ENCODE measurements at regions not wholly inside any gene's neighbourhood (a gene's known extent, or its start where the extent isn't known, plus 50 kb on each side); places are given as distances from the start of the nearest gene placed in this dataset.

DNA sequence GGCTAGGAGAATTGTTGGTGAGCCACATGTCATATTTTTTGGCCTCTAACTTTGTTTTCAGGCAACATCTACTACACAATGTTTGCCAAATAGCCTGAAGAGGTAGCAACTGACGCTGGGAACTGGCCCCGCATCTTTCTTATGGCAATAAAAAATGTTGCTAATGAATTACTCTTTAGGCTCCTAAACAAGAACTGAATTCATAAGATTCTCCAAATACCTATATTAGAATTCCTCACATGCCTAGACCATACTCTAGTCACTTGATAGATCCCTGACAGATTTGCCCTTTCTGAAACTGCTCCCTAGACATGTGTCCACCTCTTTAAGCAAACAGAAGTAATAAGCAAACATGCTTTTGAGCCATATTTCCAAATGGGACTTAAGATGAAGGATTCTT lies 209.0 kb upstream of the ATXN7L3B start:
- H3K27ac Mint-ChIP-seq (ENCODE audit: unreplicated experiment): no peak overlapping the region
- no peaks in the 10 kb centered on the region for H3K4me1 Mint-ChIP-seq (ENCODE audit: unreplicated experiment)
- H3K27me3 Mint-ChIP-seq (ENCODE audit: unreplicated experiment): no peaks in the 10 kb centered on the region
- H3K9me3 Mint-ChIP-seq (ENCODE audit: unreplicated experiment): no peaks in the 10 kb centered on the region
- H3K4me3 Mint-ChIP-seq (ENCODE audit: unreplicated experiment): no peak overlapping the region
- DNase-seq (ENCODE audit: extremely low spot score, unreplicated experiment): no peak
- TF ChIP-seq, protein P1, sequence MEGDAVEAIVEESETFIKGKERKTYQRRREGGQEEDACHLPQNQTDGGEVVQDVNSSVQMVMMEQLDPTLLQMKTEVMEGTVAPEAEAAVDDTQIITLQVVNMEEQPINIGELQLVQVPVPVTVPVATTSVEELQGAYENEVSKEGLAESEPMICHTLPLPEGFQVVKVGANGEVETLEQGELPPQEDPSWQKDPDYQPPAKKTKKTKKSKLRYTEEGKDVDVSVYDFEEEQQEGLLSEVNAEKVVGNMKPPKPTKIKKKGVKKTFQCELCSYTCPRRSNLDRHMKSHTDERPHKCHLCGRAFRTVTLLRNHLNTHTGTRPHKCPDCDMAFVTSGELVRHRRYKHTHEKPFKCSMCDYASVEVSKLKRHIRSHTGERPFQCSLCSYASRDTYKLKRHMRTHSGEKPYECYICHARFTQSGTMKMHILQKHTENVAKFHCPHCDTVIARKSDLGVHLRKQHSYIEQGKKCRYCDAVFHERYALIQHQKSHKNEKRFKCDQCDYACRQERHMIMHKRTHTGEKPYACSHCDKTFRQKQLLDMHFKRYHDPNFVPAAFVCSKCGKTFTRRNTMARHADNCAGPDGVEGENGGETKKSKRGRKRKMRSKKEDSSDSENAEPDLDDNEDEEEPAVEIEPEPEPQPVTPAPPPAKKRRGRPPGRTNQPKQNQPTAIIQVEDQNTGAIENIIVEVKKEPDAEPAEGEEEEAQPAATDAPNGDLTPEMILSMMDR (IDR thresholded peaks at IDR 0.05): no peak
- no peaks in the 10 kb centered on the region for H3K36me3 Mint-ChIP-seq (ENCODE audit: unreplicated experiment)

- TF ChIP-seq, protein P1 (IDR thresholded peaks at IDR 0.05): no peak
- no peaks in the 10 kb centered on the region for H3K36me3 Mint-ChIP-seq (ENCODE audit: unreplicated experiment)
- H3K27me3 Mint-ChIP-seq (ENCODE audit: unreplicated experiment): no peaks in the 10 kb centered on the region
- H3K4me1 Mint-ChIP-seq (ENCODE audit: unreplicated experiment): peaks cover 13% of the 10 kb centered on the region
- H3K27ac Mint-ChIP-seq (ENCODE audit: unreplicated experiment): no peak overlapping the region
- H3K9me3 Mint-ChIP-seq (ENCODE audit: unreplicated experiment): no peaks in the 10 kb centered on the region
- H3K4me3 Mint-ChIP-seq (ENCODE audit: unreplicated experiment): no peak overlapping the region
- no peak for DNase-seq (ENCODE audit: extremely low spot score, unreplicated experiment)
These were observed 202.9 kb upstream of the ATXN7L3B start for GRCh38 chr12:74334780-74335179.

- DNase-seq (ENCODE audit: extremely low spot score, unreplicated experiment): no peak
- H3K27me3 Mint-ChIP-seq (ENCODE audit: unreplicated experiment): no peaks in the 10 kb centered on the region
- H3K4me1 Mint-ChIP-seq (ENCODE audit: unreplicated experiment): peaks cover 13% of the 10 kb centered on the region
- TF ChIP-seq, protein P1 (IDR thresholded peaks at IDR 0.05): no peak
- H3K4me3 Mint-ChIP-seq (ENCODE audit: unreplicated experiment): no peak overlapping the region
- no peak overlapping the region for H3K27ac Mint-ChIP-seq (ENCODE audit: unreplicated experiment)
- no peaks in the 10 kb centered on the region for H3K36me3 Mint-ChIP-seq (ENCODE audit: unreplicated experiment)
- no peaks in the 10 kb centered on the region for H3K9me3 Mint-ChIP-seq (ENCODE audit: unreplicated experiment)
These were observed 199.7 kb upstream of the ATXN7L3B start for GRCh38 chr12:74337951-74338350.

- peaks cover 13% of the 10 kb centered on the region for H3K4me1 Mint-ChIP-seq (ENCODE audit: unreplicated experiment)
- TF ChIP-seq, protein P1 (IDR thresholded peaks at IDR 0.05): no peak
- no peaks in the 10 kb centered on the region for H3K27me3 Mint-ChIP-seq (ENCODE audit: unreplicated experiment)
- DNase-seq (ENCODE audit: extremely low spot score, unreplicated experiment): no peak
- H3K9me3 Mint-ChIP-seq (ENCODE audit: unreplicated experiment): no peaks in the 10 kb centered on the region
- H3K27ac Mint-ChIP-seq (ENCODE audit: unreplicated experiment): no peak overlapping the region
- no peak overlapping the region for H3K4me3 Mint-ChIP-seq (ENCODE audit: unreplicated experiment)
- H3K36me3 Mint-ChIP-seq (ENCODE audit: unreplicated experiment): no peaks in the 10 kb centered on the region
These were observed 198.4 kb upstream of the ATXN7L3B start for GRCh38 chr12:74339211-74339610.

DNA sequence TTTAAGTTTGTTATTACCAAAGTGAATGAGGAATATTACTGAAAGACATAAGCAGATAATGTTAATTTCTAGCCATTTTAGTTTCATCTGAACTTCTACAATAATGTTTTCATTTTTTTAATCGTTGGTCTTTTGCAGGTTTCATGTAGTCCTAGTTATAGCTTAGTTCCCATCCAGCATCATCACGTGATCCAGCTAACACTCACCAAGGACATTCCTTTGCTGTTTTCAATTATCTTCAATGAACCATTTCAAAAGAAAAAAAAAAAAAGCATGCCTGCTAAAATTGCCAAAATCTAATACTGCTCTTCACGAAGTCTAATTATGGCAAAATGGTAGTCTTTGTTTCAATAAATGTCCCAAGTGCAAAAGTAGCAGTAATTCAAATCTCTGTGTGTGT lies 187.7 kb upstream of the ATXN7L3B start:
- H3K4me3 Mint-ChIP-seq (ENCODE audit: unreplicated experiment): no peak overlapping the region

More for the DNA sequence above, 187.7 kb upstream of the ATXN7L3B start:
- peaks cover 4% of the 10 kb centered on the region for H3K4me1 Mint-ChIP-seq (ENCODE audit: unreplicated experiment)
- no peaks in the 10 kb centered on the region for H3K27me3 Mint-ChIP-seq (ENCODE audit: unreplicated experiment)
- TF ChIP-seq, protein P1 (IDR thresholded peaks at IDR 0.05): no peak
- no peak for DNase-seq (ENCODE audit: extremely low spot score, unreplicated experiment)
- no peaks in the 10 kb centered on the region for H3K9me3 Mint-ChIP-seq (ENCODE audit: unreplicated experiment)
- no peak overlapping the region for H3K27ac Mint-ChIP-seq (ENCODE audit: unreplicated experiment)
- H3K36me3 Mint-ChIP-seq (ENCODE audit: unreplicated experiment): no peaks in the 10 kb centered on the region
